Chondrocyte (in vitro differentiated cells): ENCODE measurements at regions not wholly inside any gene's neighbourhood (a gene's known extent, or its start where the extent isn't known, plus 50 kb on each side); places are given as distances from the start of the nearest gene placed in this dataset.

Experiments
- DNase-seq: peaks from one replicate; pipeline ENCODE4 v3.0.0; 2021; ENCODE audit warnings: mixed read lengths, low spot score
- H3K27ac Mint-ChIP-seq: one replicate; pipeline ENCODE4 v1.8.0; 2021; ENCODE audit warnings: mild to moderate bottlenecking, moderate library complexity, mixed read lengths; ENCODE audit not compliant: unreplicated experiment
- H3K27me3 Mint-ChIP-seq: 2 replicates; pipeline ENCODE4 v1.8.0; 2021; ENCODE audit warnings: low read depth, mixed read lengths
- H3K36me3 Mint-ChIP-seq: 2 replicates; pipeline ENCODE4 v1.8.0; 2021; ENCODE audit warnings: low read depth, mixed read lengths
- H3K4me1 Mint-ChIP-seq: 2 replicates; pipeline ENCODE4 v1.8.0; 2021; ENCODE audit warnings: low read depth, mild to moderate bottlenecking, mixed read lengths
- H3K4me3 Mint-ChIP-seq: one replicate; pipeline ENCODE4 v1.8.0; 2021; ENCODE audit warnings: mild to moderate bottlenecking, moderate library complexity, mixed read lengths; ENCODE audit not compliant: unreplicated experiment
- H3K9me3 Mint-ChIP-seq: 2 replicates; pipeline ENCODE4 v1.8.0; 2021; ENCODE audit warnings: low read depth, mixed read lengths
- CTCF ChIP-seq: fragments of 200-600 bp; sonication (generic); IDR thresholded peaks from 2 replicates; pipeline ENCODE4 v1.5.0; 2021; ENCODE audit warnings: antibody characterized with exemption, mild to moderate bottlenecking, moderate library complexity

- no peak for DNase-seq
- no peak overlapping the region for H3K4me3 Mint-ChIP-seq
- H3K36me3 Mint-ChIP-seq, result no peaks in the 10 kb centered on the region
- no peak for TF ChIP-seq CTCF
- no peak overlapping the region for H3K27ac Mint-ChIP-seq
- H3K4me1 Mint-ChIP-seq, result peaks cover 25% of the 10 kb centered on the region
- no peaks in the 10 kb centered on the region for H3K27me3 Mint-ChIP-seq
- no peaks in the 10 kb centered on the region for H3K9me3 Mint-ChIP-seq
Measured at GRCh38 chr2:47267711-47268086, 91.4 kb upstream of the CALM2 start.

GRCh38 chr2:47266939-47267710 lies 90.8 kb upstream of the CALM2 start:
- no peak for TF ChIP-seq CTCF
- no peaks in the 10 kb centered on the region for H3K36me3 Mint-ChIP-seq
- no peak for DNase-seq
- no peak overlapping the region for H3K4me3 Mint-ChIP-seq
- H3K4me1 Mint-ChIP-seq, result peaks cover 21% of the 10 kb centered on the region
- H3K9me3 Mint-ChIP-seq, result no peaks in the 10 kb centered on the region
- H3K27me3 Mint-ChIP-seq, result no peaks in the 10 kb centered on the region
- H3K27ac Mint-ChIP-seq, result no peak overlapping the region

- Mint-ChIP-seq H3K27me3 (no peaks in the 10 kb centered on the region), H3K36me3 (no peaks in the 10 kb centered on the region), H3K27ac (no peak overlapping the region), H3K4me3 (no peak overlapping the region), H3K9me3 (no peaks in the 10 kb centered on the region), H3K4me1 (peaks cover 15% of the 10 kb centered on the region)
- no peak for DNase-seq
- TF ChIP-seq CTCF, result no peak
Measured at GRCh38 chr2:47265751-47266231, 89.5 kb upstream of the CALM2 start.

- Mint-ChIP-seq H3K9me3 (no peaks in the 10 kb centered on the region), H3K36me3 (no peaks in the 10 kb centered on the region), H3K27ac (no peak overlapping the region), H3K27me3 (no peaks in the 10 kb centered on the region), H3K4me1 (peaks cover 10% of the 10 kb centered on the region), H3K4me3 (no peak overlapping the region)
- TF ChIP-seq CTCF, result no peak
- DNase-seq, result no peak
Measured at GRCh38 chr2:47265158-47265557, 88.8 kb upstream of the CALM2 start.

- DNase-seq, result no peak
- Mint-ChIP-seq H3K4me1 (peaks cover 6% of the 10 kb centered on the region), H3K27ac (no peak overlapping the region), H3K4me3 (no peak overlapping the region), H3K9me3 (no peaks in the 10 kb centered on the region), H3K27me3 (no peaks in the 10 kb centered on the region), H3K36me3 (no peaks in the 10 kb centered on the region)
- no peak for TF ChIP-seq CTCF
Measured at GRCh38 chr2:47264686-47265085, 88.4 kb upstream of the CALM2 start.
